PFSK-1 (cell line): ENCODE measurements at regions not wholly inside any gene's neighbourhood (a gene's known extent, or its start where the extent isn't known, plus 50 kb on each side); places are given as distances from the start of the nearest gene placed in this dataset.

Experiments
- FOXP2 ChIP-seq: optimal IDR thresholded peaks from 2 replicates; pipeline ENCODE3; 2011; ENCODE audit warnings: borderline replicate concordance, control low read depth, inconsistent platforms; ENCODE audit not compliant: insufficient read depth; ENCODE audit errors: extremely low read length, extremely low read depth
- POLR2AphosphoS5 ChIP-seq: IDR thresholded peaks from 2 replicates; pipeline ENCODE4 v1.6.1; 2012; ENCODE audit warnings: low read depth, mild to moderate bottlenecking, control low read depth, low read length, moderate library complexity
- SIN3A ChIP-seq: IDR thresholded peaks from 2 replicates; pipeline ENCODE4 v1.6.1; 2012; ENCODE audit warnings: mild to moderate bottlenecking, low read length, moderate library complexity, borderline replicate concordance; ENCODE audit not compliant: insufficient read depth
- TAF1 ChIP-seq: IDR thresholded peaks from 2 replicates; pipeline ENCODE4 v1.6.1; 2012; ENCODE audit warnings: low read length, control low read depth, borderline replicate concordance; ENCODE audit not compliant: insufficient read depth
- TF ChIP-seq, protein P1 (sequence below), 2 experiments: IDR thresholded peaks; 2 replicates each; pipeline versions ENCODE4 v1.6.1 to v1.8.0; 2011 to 2012; ENCODE audit warnings: low read depth in 2 of 2, low read length in 2 of 2, control low read depth in 1 of 2, inconsistent platforms in 1 of 2, mild to moderate bottlenecking in 1 of 2, moderate library complexity in 1 of 2; ENCODE audit not compliant: insufficient read depth in 1 of 2

DNA sequence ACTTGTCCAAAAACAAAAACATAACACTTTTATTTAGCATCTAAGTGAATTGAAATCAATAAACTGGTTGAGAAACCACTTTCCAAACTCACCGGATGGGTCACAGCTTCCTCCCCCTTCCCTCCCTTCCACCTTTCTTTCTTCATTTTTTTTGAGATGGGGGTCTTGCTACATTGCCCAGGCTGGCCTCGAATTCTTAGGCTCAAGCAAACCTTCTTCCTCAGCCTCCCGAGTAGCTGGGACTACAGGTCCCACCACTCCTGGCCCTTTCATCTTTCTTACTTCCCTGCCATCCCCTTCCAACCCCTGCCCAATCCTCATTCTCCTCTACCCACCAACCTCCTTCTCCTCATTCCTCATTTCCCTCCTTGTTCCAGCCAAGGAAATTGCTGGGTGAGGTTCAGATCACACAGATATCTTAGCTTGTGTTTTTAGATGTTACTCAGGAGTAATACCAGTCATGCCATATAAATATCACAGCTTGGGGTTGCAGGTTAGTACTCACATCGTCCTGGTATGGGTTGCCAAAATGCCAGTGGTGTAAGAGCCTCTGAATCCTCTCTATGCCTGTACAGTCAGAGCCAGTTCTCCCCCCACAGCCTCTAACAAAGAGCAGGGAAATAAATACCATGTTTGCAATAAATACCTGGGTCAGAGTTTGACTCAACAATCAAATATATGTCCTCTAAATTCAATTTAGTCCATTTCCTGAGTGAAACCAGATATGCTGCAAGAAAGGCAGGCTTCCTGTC, 132.7 kb upstream of the NDUFV2 start:
- TF ChIP-seq POLR2AphosphoS5 (no peak), FOXP2 (no peak), SIN3A (no peak), TAF1 (no peak)
- TF ChIP-seq, protein P1, sequence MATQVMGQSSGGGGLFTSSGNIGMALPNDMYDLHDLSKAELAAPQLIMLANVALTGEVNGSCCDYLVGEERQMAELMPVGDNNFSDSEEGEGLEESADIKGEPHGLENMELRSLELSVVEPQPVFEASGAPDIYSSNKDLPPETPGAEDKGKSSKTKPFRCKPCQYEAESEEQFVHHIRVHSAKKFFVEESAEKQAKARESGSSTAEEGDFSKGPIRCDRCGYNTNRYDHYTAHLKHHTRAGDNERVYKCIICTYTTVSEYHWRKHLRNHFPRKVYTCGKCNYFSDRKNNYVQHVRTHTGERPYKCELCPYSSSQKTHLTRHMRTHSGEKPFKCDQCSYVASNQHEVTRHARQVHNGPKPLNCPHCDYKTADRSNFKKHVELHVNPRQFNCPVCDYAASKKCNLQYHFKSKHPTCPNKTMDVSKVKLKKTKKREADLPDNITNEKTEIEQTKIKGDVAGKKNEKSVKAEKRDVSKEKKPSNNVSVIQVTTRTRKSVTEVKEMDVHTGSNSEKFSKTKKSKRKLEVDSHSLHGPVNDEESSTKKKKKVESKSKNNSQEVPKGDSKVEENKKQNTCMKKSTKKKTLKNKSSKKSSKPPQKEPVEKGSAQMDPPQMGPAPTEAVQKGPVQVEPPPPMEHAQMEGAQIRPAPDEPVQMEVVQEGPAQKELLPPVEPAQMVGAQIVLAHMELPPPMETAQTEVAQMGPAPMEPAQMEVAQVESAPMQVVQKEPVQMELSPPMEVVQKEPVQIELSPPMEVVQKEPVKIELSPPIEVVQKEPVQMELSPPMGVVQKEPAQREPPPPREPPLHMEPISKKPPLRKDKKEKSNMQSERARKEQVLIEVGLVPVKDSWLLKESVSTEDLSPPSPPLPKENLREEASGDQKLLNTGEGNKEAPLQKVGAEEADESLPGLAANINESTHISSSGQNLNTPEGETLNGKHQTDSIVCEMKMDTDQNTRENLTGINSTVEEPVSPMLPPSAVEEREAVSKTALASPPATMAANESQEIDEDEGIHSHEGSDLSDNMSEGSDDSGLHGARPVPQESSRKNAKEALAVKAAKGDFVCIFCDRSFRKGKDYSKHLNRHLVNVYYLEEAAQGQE (IDR thresholded peaks at IDR 0.05; ENCODE audit: insufficient read depth in 1 of 2, low read depth in 2 of 2, low read length in 2 of 2), result no peak

GRCh38 chr18:8970843-8971242, 131.7 kb upstream of the NDUFV2 start:
- TF ChIP-seq TAF1 (no peak), SIN3A (no peak), FOXP2 (no peak), POLR2AphosphoS5 (no peak)
- TF ChIP-seq, protein P1 (IDR thresholded peaks at IDR 0.05; ENCODE audit: insufficient read depth in 1 of 2, low read depth in 2 of 2, low read length in 2 of 2), result no peak

DNA sequence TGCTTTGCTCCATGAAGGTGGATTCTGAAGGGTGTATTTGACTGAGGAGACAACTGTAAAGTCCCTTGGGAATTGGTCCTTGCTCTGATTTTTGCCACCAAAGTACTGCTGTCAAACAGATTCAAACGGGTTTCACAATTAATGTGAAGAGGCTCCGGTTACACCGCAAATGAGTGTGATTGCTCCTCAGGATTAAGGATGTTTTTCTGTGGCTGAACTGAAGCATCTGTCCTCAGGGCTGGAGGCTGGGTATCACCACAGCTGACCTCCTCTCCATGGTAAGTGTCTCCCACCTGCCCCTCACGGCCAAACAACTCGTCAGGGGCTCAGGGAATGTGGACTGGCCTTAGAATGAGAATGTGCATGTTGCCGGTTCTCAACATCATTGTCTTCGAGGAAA, 130.4 kb upstream of the NDUFV2 start:
- no peak for TF ChIP-seq POLR2AphosphoS5

DNA sequence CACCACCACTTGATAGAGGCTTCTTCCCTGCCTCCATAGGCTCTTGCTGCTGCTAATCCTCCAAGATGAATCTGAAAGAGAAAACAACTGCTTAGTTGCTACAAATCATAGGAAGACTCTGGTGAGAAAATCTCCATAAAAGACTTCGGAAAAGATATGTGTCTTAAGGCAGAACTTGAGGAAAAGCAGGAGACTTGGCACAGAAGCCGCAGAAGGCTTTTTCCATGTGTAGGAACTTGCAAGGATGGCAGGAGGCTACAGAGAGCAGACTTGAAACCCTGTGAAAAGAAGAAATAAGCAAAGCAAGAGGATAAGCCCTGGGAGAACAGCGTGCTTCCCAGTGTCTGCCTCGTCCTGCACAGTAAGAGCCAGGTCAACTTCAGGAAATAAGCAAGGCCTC, 128.2 kb upstream of the NDUFV2 start:
- TF ChIP-seq FOXP2, result no peak
- TF ChIP-seq, protein P1 (IDR thresholded peaks at IDR 0.05; ENCODE audit: insufficient read depth in 1 of 2, low read depth in 2 of 2, low read length in 2 of 2), result no peak
- no peak for TF ChIP-seq SIN3A
- no peak for TF ChIP-seq TAF1
- no peak for TF ChIP-seq POLR2AphosphoS5

DNA sequence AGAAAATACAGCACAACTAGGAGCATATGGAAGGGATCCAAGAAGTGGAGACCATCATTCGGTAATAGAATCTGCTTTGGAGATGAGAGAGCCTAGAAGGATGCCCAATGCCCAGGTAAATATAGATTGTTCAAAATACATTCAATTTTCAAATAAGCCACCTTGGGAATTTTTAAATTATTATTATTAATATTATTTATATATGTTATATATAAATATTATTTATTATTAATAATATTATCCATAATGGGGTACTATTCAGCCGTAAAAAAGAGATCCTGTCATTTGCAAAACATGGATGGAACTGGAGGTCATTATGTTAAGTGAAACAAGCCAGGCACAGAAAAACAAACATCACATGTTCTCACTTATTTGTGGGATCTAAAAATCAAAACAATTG, 127.8 kb upstream of the NDUFV2 start:
- TF ChIP-seq, protein P1 (IDR thresholded peaks at IDR 0.05; ENCODE audit: insufficient read depth in 1 of 2, low read depth in 2 of 2, low read length in 2 of 2), result no peak
- TF ChIP-seq FOXP2 (no peak), SIN3A (no peak), POLR2AphosphoS5 (no peak), TAF1 (no peak)
